Lower leg skin (tissue), 4 donors: ENCODE measurements at regions not wholly inside any gene's neighbourhood (a gene's known extent, or its start where the extent isn't known, plus 50 kb on each side); places are given as distances from the start of the nearest gene placed in this dataset.
A peak's percentile ranks its signal among the peaks of the same experiment; 100 is the strongest.

Experiments used
- DNase-seq, 2 donors: peaks; one replicate each; pipeline ENCODE4 v3.0.0-alpha.2; 2019; ENCODE audit warnings: low spot score in 2 of 2
- H3K4me3 ChIP-seq: fragments of 200-600 bp; sonication (generic); 2 replicates; pipeline ENCODE4 v1.5.1; 2017; ENCODE audit warnings: mild to moderate bottlenecking, low read depth; ENCODE audit not compliant: poor library complexity, severe bottlenecking
- CTCF ChIP-seq, 3 donors: fragments of 450-650 bp; IDR thresholded peaks; one replicate each; pipeline ENCODE4 v1.5.1; 2016; ENCODE audit warnings: antibody characterized with exemption in 3 of 3, mild to moderate bottlenecking in 3 of 3, moderate library complexity in 2 of 3
- POLR2A ChIP-seq, 2 donors: fragments of 450-650 bp; IDR thresholded peaks; one replicate each; pipeline ENCODE4 v1.6.1; 2016 to 2017; ENCODE audit warnings: antibody characterized with exemption in 2 of 2, mild to moderate bottlenecking in 1 of 2, moderate library complexity in 1 of 2
- WGBS, 2 donors: methylation state at CpG; one replicate each; pipeline ENCODE4 v1.1.5; 2018; 5-methylcytosine and 5-hydroxymethylcytosine counted together
- intact Hi-C: fragments of 100-400 bp; cut with DNase I; formaldehyde crosslinking; loops from one replicate; pipeline ENCODE4 v1.15.0; 2023; ENCODE audit warnings: low total_unique reads

GRCh38 chr7:155879592-155879991, 67.3 kb upstream of the SHH start:
- 89 to 90% methylated on average over 5 of the region's 5 CpGs for WGBS, 2 donors

DNA sequence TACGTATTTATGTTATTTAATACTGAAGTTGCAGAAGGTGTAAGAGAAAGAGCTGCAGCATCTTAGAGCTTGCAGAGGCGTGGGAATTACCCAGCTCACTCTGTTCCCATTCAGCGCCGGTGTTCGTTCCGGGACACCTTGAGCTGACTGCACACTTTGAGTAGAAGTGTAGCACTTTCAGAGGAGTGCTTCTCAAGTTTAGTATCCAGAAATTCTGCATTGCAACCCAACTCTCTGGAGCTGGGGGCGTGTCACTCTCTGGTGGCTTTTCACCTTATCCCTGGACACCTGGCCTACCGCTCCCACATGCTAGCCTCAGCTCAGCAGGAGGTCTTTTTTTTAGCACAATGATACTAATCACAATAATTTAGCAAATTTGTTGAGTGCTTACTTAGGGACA, 66.4 kb upstream of the SHH start:
- no peak overlapping the region for H3K4me3 ChIP-seq
- 87 to 88% methylated on average over 8 of the region's 8 CpGs for WGBS, 2 donors
- peak in 1 of 2 donors; percentile 52 for DNase-seq
- TF ChIP-seq CTCF (IDR thresholded peaks at IDR 0.05), result no peak
- TF ChIP-seq POLR2A (IDR thresholded peaks at IDR 0.05), result no peak
- intact Hi-C loops, result no loop called here

More at GRCh38 chr7:155879592-155879991, 67.3 kb upstream of the SHH start:
- no peak overlapping the region for H3K4me3 ChIP-seq
- intact Hi-C loops, result no loop called here
- TF ChIP-seq CTCF (IDR thresholded peaks at IDR 0.05) (no peak), POLR2A (IDR thresholded peaks at IDR 0.05) (no peak)
- DNase-seq, result peak in 1 of 2 donors; percentile 45

DNA sequence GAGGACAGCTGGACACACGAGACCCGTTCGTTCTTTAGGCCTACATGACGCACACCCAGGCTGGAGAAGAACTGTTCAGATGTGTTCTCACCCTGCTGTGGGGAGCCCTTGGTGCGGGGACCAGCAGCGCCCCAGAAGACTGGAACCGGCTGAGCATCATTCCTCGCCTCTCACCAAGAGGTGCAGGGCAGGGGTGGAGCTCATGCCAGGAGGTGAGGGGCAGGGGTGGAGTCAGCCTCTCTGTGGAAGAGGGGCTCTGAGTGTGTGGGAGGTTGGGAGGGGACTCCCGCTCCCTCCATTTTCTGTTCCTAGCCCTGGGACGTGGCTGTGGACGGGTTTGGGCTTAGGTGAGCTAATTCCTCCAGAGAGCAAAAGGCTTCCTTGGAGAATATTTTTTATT, 66.0 kb upstream of the SHH start:
- TF ChIP-seq CTCF (IDR thresholded peaks at IDR 0.05) (no peak), POLR2A (IDR thresholded peaks at IDR 0.05) (no peak)
- DNase-seq, result peak in 1 of 2 donors; percentile 81
- intact Hi-C loops, result no loop called here
- 77 to 78% methylated on average over 11 of the region's 11 CpGs for whole genome bisulfite sequencing, 2 donors
- H3K4me3 ChIP-seq, result no peak overlapping the region

DNA sequence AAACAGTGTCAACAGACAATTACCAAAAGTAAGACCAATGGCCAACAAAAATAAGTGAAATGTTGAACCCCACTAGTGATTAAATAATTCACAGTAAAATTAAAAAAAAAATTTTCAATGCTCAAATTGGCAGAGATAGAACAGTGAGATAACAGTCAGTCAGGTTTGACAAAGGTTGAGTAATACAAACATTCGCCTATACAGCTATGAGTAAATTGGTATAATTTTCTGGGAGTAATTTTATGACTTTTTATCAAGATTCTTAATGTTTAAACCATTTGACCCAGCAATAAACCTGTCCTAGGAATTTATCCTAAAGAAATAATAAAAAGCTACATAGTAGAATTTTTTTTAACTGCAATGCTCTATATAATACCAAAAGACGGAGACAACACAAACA, 64.9 kb upstream of the SHH start:
- WGBS, 2 donors, result 65 to 66% methylated on average over 2 of the region's 2 CpGs
- no peak for DNase-seq
- intact Hi-C loops, result no loop called here
- TF ChIP-seq POLR2A (IDR thresholded peaks at IDR 0.05) (no peak), CTCF (IDR thresholded peaks at IDR 0.05) (no peak)
- H3K4me3 ChIP-seq, result no peak overlapping the region

DNA sequence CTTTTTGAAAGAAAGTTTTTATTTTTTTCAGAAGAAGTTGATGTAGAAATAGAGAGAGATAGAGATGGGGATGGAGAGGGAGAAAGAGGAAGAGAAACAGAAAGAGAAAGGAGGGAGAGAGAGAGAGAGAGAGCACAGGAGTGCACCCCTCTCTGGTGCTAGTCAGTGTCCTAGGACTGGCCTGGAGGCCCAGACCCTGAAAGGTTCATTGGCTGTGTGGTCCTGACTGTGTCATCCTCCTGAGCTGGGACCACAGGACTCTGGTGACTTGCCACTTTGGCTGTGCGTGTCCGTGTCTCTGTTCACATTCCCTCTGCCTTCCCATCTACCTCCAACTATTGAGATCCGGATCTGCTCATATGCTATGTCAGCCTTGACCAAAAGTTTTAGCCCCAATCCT, 62.1 kb upstream of the SHH start:
- H3K4me3 ChIP-seq, result no peak overlapping the region
- intact Hi-C loops, result no loop called here
- peak in 1 of 2 donors; percentile 10 for DNase-seq
- TF ChIP-seq CTCF (IDR thresholded peaks at IDR 0.05) (no peak), POLR2A (IDR thresholded peaks at IDR 0.05) (no peak)
- 91 to 96% methylated on average over 3 of the region's 3 CpGs for WGBS, 2 donors

GRCh38 chr7:155874010-155874409, 61.7 kb upstream of the SHH start:
- DNase-seq, result peak in 1 of 2 donors; percentile 53
- intact Hi-C loops, result no loop called here
- 71 to 76% methylated on average over 6 of the region's 6 CpGs for WGBS, 2 donors
- no peak overlapping the region for H3K4me3 ChIP-seq
- TF ChIP-seq POLR2A (IDR thresholded peaks at IDR 0.05), result no peak
